ENCODE measurements at regions not wholly inside any gene's neighbourhood (a gene's known extent, or its start where the extent isn't known, plus 50 kb on each side); places are given as distances from the start of the nearest gene placed in this dataset.

GRCh38 chr15:67917636-67918035 lies 77.8 kb upstream of the RNU6-1 start:
- Histone ChIP-seq H4K20me1 (no peaks in the 10 kb centered on the region), H3K27me3 (no peaks in the 10 kb centered on the region), H3K27ac (no peak overlapping the region), H3K4me2 (no peak overlapping the region), H3K9me3 (peaks cover 28% of the 10 kb centered on the region), H3K9ac (no peak overlapping the region), H3K36me3 (0 out of 2 replicates have a peak, but pooled peaks cover 3% of the 10 kb centered on the region), H3K4me1 (0 out of 2 replicates have a peak, but pooled peaks cover 10% of the 10 kb centered on the region), H3K4me3 (no peak overlapping the region)
- TF ChIP-seq Cebpa-rat (IDR thresholded peaks at IDR 0.05), result no peak

GRCh38 chr15:67918205-67918861 lies 78.5 kb upstream of the RNU6-1 start:
- H3K4me2 ChIP-seq, result no peak overlapping the region
- H3K9ac ChIP-seq, result no peak overlapping the region
- peaks cover 17% of the 10 kb centered on the region; the same call in 1 of the 2 replicates for H3K4me1 ChIP-seq
- H4K20me1 ChIP-seq, result no peaks in the 10 kb centered on the region
- H3K9me3 ChIP-seq, result peaks cover 28% of the 10 kb centered on the region
- TF ChIP-seq Cebpa-rat (IDR thresholded peaks at IDR 0.05), result no peak
- no peaks in the 10 kb centered on the region for H3K27me3 ChIP-seq
- no peak overlapping the region for H3K4me3 ChIP-seq
- no peak overlapping the region for H3K27ac ChIP-seq
- H3K36me3 ChIP-seq, result 0 out of 2 replicates have a peak, but pooled peaks cover 3% of the 10 kb centered on the region

- no peak overlapping the region for H3K9ac ChIP-seq
- no peak overlapping the region for H3K4me2 ChIP-seq
- peaks cover 14% of the 10 kb centered on the region; the same call in 1 of the 2 replicates for H3K4me1 ChIP-seq
- H4K20me1 ChIP-seq, result no peaks in the 10 kb centered on the region
- peaks cover 38% of the 10 kb centered on the region for H3K9me3 ChIP-seq
- H3K27me3 ChIP-seq, result no peaks in the 10 kb centered on the region
- H3K36me3 ChIP-seq, result 0 out of 2 replicates have a peak, but pooled peaks cover 3% of the 10 kb centered on the region
- no peak overlapping the region for H3K27ac ChIP-seq
- H3K4me3 ChIP-seq, result no peak overlapping the region
- TF ChIP-seq Cebpa-rat (IDR thresholded peaks at IDR 0.05), result no peak
Measured at GRCh38 chr15:67920524-67921240, 80.8 kb upstream of the RNU6-1 start.

GRCh38 chr15:67922106-67922675 lies 82.3 kb upstream of the RNU6-1 start:
- Histone ChIP-seq H3K27me3 (no peaks in the 10 kb centered on the region), H3K4me3 (no peak overlapping the region), H3K36me3 (0 out of 2 replicates have a peak, but pooled peaks cover 3% of the 10 kb centered on the region), H3K27ac (no peak overlapping the region), H3K4me1 (peaks cover 14% of the 10 kb centered on the region; the same call in 1 of the 2 replicates), H3K9ac (no peak overlapping the region), H3K9me3 (peaks cover 38% of the 10 kb centered on the region), H3K4me2 (no peak overlapping the region), H4K20me1 (no peaks in the 10 kb centered on the region)
- no peak for TF ChIP-seq Cebpa-rat (IDR thresholded peaks at IDR 0.05)

- TF ChIP-seq Cebpa-rat (IDR thresholded peaks at IDR 0.05), result no peak
- 0 out of 2 replicates have a peak, but pooled peaks cover 3% of the 10 kb centered on the region for H3K36me3 ChIP-seq
- H3K27ac ChIP-seq, result no peak overlapping the region
- H3K4me3 ChIP-seq, result no peak overlapping the region
- H3K27me3 ChIP-seq, result no peaks in the 10 kb centered on the region
- peaks cover 14% of the 10 kb centered on the region; the same call in 1 of the 2 replicates for H3K4me1 ChIP-seq
- no peak overlapping the region for H3K9ac ChIP-seq
- peak overlapping the region; percentile 11 for H3K4me2 ChIP-seq
- H4K20me1 ChIP-seq, result no peaks in the 10 kb centered on the region
- H3K9me3 ChIP-seq, result peaks cover 32% of the 10 kb centered on the region
Measured at GRCh38 chr15:67922971-67923945, 83.4 kb upstream of the RNU6-1 start.

GRCh38 chr15:67924359-67924974 lies 84.6 kb upstream of the RNU6-1 start:
- H3K4me1 ChIP-seq, result peaks cover 14% of the 10 kb centered on the region; the same call in 1 of the 2 replicates
- H3K9me3 ChIP-seq, result peaks cover 19% of the 10 kb centered on the region
- TF ChIP-seq Cebpa-rat (IDR thresholded peaks at IDR 0.05), result no peak
- no peaks in the 10 kb centered on the region for H3K36me3 ChIP-seq
- H3K9ac ChIP-seq, result no peak overlapping the region
- H3K4me2 ChIP-seq, result no peak overlapping the region
- H3K27me3 ChIP-seq, result no peaks in the 10 kb centered on the region
- H3K27ac ChIP-seq, result no peak overlapping the region
- no peak overlapping the region for H3K4me3 ChIP-seq
- H4K20me1 ChIP-seq, result no peaks in the 10 kb centered on the region

- no peak overlapping the region for H3K4me3 ChIP-seq
- no peaks in the 10 kb centered on the region for H4K20me1 ChIP-seq
- peaks cover 12% of the 10 kb centered on the region for H3K9me3 ChIP-seq
- no peak for TF ChIP-seq Cebpa-rat (IDR thresholded peaks at IDR 0.05)
- peaks cover 14% of the 10 kb centered on the region; the same call in 1 of the 2 replicates for H3K4me1 ChIP-seq
- no peak overlapping the region for H3K27ac ChIP-seq
- H3K36me3 ChIP-seq, result no peaks in the 10 kb centered on the region
- no peaks in the 10 kb centered on the region for H3K27me3 ChIP-seq
- H3K9ac ChIP-seq, result no peak overlapping the region
- H3K4me2 ChIP-seq, result no peak overlapping the region
Measured at GRCh38 chr15:67925182-67925581, 85.3 kb upstream of the RNU6-1 start.

- Histone ChIP-seq H3K9ac (no peak overlapping the region), H3K27me3 (no peaks in the 10 kb centered on the region), H4K20me1 (no peaks in the 10 kb centered on the region), H3K27ac (no peak overlapping the region), H3K9me3 (peaks cover 10% of the 10 kb centered on the region; the same call in 1 of the 2 replicates), H3K36me3 (no peaks in the 10 kb centered on the region), H3K4me3 (no peak overlapping the region), H3K4me2 (no peak overlapping the region), H3K4me1 (peaks cover 9% of the 10 kb centered on the region; the same call in 1 of the 2 replicates)
- no peak for TF ChIP-seq Cebpa-rat (IDR thresholded peaks at IDR 0.05)
Measured at GRCh38 chr15:67927501-67928168, 87.8 kb upstream of the RNU6-1 start.
